Prostate gland (tissue), 2 donors: ENCODE measurements at regions not wholly inside any gene's neighbourhood (a gene's known extent, or its start where the extent isn't known, plus 50 kb on each side); places are given as distances from the start of the nearest gene placed in this dataset.

ENCODE experiments used
- CTCF ChIP-seq, 4 experiments: fragments of 200-600 bp in 2 of 4; fragments of 450-650 bp in 2 of 4; sonication (generic) in 2 of 4; IDR thresholded peaks; 1 replicate in 3 of 4; 2 replicates in 1 of 4; pipeline ENCODE4 v1.5.1; 2016 to 2019; ENCODE audit warnings: antibody characterized with exemption in 4 of 4, mild to moderate bottlenecking in 2 of 4, moderate library complexity in 2 of 4
- POLR2A ChIP-seq: fragments of 450-650 bp; IDR thresholded peaks from one replicate; pipeline ENCODE4 v1.6.1; 2016; ENCODE audit warnings: antibody characterized with exemption, mild to moderate bottlenecking
- POLR2AphosphoS5 ChIP-seq: sonication (generic); formaldehyde crosslinking; IDR thresholded peaks from one replicate; pipeline ENCODE4 v1.6.1; 2017; ENCODE audit warnings: antibody characterized with exemption

DNA sequence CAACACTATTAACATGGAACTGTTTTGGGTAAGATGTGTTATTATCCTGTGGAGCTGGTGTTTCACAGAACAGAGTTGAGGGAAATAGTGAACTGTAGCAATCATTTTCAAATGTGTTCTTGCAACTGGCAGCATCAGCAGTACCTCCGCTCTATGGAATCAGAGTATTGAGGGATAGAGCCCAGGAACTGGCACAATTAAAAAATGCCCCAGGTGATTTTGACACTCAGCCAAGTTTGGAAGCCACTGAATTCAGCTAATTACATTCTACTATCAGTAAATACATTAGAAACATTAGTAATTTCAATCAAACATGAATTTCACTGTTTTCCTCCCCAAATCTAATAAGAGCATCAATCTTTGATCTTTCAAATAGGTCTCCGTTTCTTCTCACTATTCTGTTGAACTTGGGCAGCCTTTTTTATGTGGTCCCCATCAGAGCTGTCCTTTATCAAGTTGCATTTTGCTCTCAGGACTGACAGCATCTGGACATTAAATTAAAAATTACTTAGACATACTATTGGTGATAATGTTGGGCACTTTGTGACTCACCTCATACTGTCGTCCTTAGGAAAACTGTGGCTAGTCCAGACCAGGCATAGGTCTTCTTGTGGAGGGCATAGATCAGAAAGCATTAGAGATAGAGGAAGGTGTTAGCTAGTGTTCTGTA is 251.5 kb downstream of the DHX35 start:
- TF ChIP-seq CTCF (IDR thresholded peaks at IDR 0.05) (no peak), POLR2A (no peak), POLR2AphosphoS5 (no peak)
